ENCODE measurements at regions not wholly inside any gene's neighbourhood (a gene's known extent, or its start where the extent isn't known, plus 50 kb on each side); places are given as distances from the start of the nearest gene placed in this dataset.

GRCh38 chrX:13893826-13894225, 76.9 kb upstream of the GPM6B start:
- Histone ChIP-seq H3K4me1 (ENCODE audit: insufficient read depth, poor library complexity, severe bottlenecking) (peaks cover 7% of the 10 kb centered on the region), H3K4me3 (ENCODE audit: severe bottlenecking) (no peak overlapping the region), H3K36me3 (ENCODE audit: low read depth) (no peaks in the 10 kb centered on the region), H3K9me3 (ENCODE audit: severe bottlenecking) (no peaks in the 10 kb centered on the region), H3K27ac (ENCODE audit: poor library complexity, severe bottlenecking) (no peak overlapping the region), H3K27me3 (ENCODE audit: insufficient read depth, poor library complexity, severe bottlenecking) (no peaks in the 10 kb centered on the region)
- TF ChIP-seq CTCF (IDR thresholded peaks at IDR 0.05; ENCODE audit: poor library complexity, severe bottlenecking) = no peak
- DNase-seq (ENCODE audit: low spot score) (no peak), ATAC-seq (ENCODE audit: low read depth) (no peak)

DNA sequence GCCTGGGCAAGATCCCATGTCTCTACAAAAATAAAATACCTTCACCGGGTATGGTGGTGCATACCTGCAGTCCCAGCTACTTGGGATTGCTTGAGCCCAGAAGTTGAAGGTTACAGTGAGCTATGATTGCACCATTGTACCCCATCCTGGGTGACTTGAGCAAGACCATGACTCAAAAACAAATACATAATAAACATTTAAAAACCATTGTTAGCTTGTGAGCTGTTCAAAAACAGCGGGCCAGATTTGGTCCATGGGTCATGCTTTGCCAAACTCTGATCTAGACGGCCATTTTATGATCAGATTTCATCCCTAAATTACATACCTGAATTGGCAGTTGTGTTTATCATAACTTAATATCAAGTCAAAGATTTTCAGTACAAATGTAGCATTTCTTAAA, 76.0 kb upstream of the GPM6B start:
- H3K36me3 ChIP-seq (ENCODE audit: low read depth) = no peaks in the 10 kb centered on the region
- TF ChIP-seq CTCF (IDR thresholded peaks at IDR 0.05; ENCODE audit: poor library complexity, severe bottlenecking) = no peak
- no peaks in the 10 kb centered on the region for H3K9me3 ChIP-seq (ENCODE audit: severe bottlenecking)
- ATAC-seq (ENCODE audit: low read depth) = no peak
- no peak for DNase-seq (ENCODE audit: low spot score)
- no peaks in the 10 kb centered on the region for H3K4me1 ChIP-seq (ENCODE audit: insufficient read depth, poor library complexity, severe bottlenecking)
- no peak overlapping the region for H3K27ac ChIP-seq (ENCODE audit: poor library complexity, severe bottlenecking)
- no peaks in the 10 kb centered on the region for H3K27me3 ChIP-seq (ENCODE audit: insufficient read depth, poor library complexity, severe bottlenecking)
- no peak overlapping the region for H3K4me3 ChIP-seq (ENCODE audit: severe bottlenecking)

GRCh38 chrX:13891377-13892140, 74.7 kb upstream of the GPM6B start:
- Histone ChIP-seq H3K27ac (ENCODE audit: poor library complexity, severe bottlenecking) (no peak overlapping the region), H3K27me3 (ENCODE audit: insufficient read depth, poor library complexity, severe bottlenecking) (no peaks in the 10 kb centered on the region), H3K9me3 (ENCODE audit: severe bottlenecking) (no peaks in the 10 kb centered on the region), H3K4me3 (ENCODE audit: severe bottlenecking) (no peak overlapping the region), H3K4me1 (ENCODE audit: insufficient read depth, poor library complexity, severe bottlenecking) (no peaks in the 10 kb centered on the region), H3K36me3 (ENCODE audit: low read depth) (no peaks in the 10 kb centered on the region)
- TF ChIP-seq CTCF (IDR thresholded peaks at IDR 0.05; ENCODE audit: poor library complexity, severe bottlenecking) = no peak
- ATAC-seq (ENCODE audit: low read depth) = no peak
- DNase-seq (ENCODE audit: low spot score) = no peak

- no peaks in the 10 kb centered on the region for H3K4me1 ChIP-seq (ENCODE audit: insufficient read depth, poor library complexity, severe bottlenecking)
- no peak for TF ChIP-seq CTCF (IDR thresholded peaks at IDR 0.05; ENCODE audit: poor library complexity, severe bottlenecking)
- H3K9me3 ChIP-seq (ENCODE audit: severe bottlenecking) = no peaks in the 10 kb centered on the region
- H3K27ac ChIP-seq (ENCODE audit: poor library complexity, severe bottlenecking) = no peak overlapping the region
- no peak for DNase-seq (ENCODE audit: low spot score)
- no peaks in the 10 kb centered on the region for H3K36me3 ChIP-seq (ENCODE audit: low read depth)
- no peak for ATAC-seq (ENCODE audit: low read depth)
- H3K4me3 ChIP-seq (ENCODE audit: severe bottlenecking) = no peak overlapping the region
- no peaks in the 10 kb centered on the region for H3K27me3 ChIP-seq (ENCODE audit: insufficient read depth, poor library complexity, severe bottlenecking)
Measured at GRCh38 chrX:13890806-13891205, 73.9 kb upstream of the GPM6B start.

GRCh38 chrX:13888284-13888683, 71.4 kb upstream of the GPM6B start:
- no peak for TF ChIP-seq CTCF (IDR thresholded peaks at IDR 0.05; ENCODE audit: poor library complexity, severe bottlenecking)
- ATAC-seq (ENCODE audit: low read depth) = no peak
- Histone ChIP-seq H3K4me3 (ENCODE audit: severe bottlenecking) (no peak overlapping the region), H3K9me3 (ENCODE audit: severe bottlenecking) (no peaks in the 10 kb centered on the region), H3K36me3 (ENCODE audit: low read depth) (no peaks in the 10 kb centered on the region), H3K4me1 (ENCODE audit: insufficient read depth, poor library complexity, severe bottlenecking) (no peaks in the 10 kb centered on the region), H3K27ac (ENCODE audit: poor library complexity, severe bottlenecking) (no peak overlapping the region), H3K27me3 (ENCODE audit: insufficient read depth, poor library complexity, severe bottlenecking) (no peaks in the 10 kb centered on the region)
- no peak for DNase-seq (ENCODE audit: low spot score)
